Neural progenitor cell (in vitro differentiated cells): ENCODE measurements at regions not wholly inside any gene's neighbourhood (a gene's known extent, or its start where the extent isn't known, plus 50 kb on each side); places are given as distances from the start of the nearest gene placed in this dataset.

Source experiments
- DNase-seq: peaks from one replicate; pipeline ENCODE4 v3.0.0-alpha.2; 2016; ENCODE audit warnings: low spot score
- H2AFZ ChIP-seq: fragments of 200-600 bp; sonication (generic); replicated peaks from 2 replicates; pipeline ENCODE4 v1.6.1; 2016; ENCODE audit warnings: antibody characterized with exemption
- H3F3A ChIP-seq: fragments of 200-600 bp; sonication (generic); 2 replicates; pipeline ENCODE4 v1.6.1; 2016; ENCODE audit warnings: antibody characterized with exemption, low read depth
- H3K27ac ChIP-seq: fragments of 200-600 bp; sonication (generic); 2 replicates; pipeline ENCODE4 v1.5.1; 2016; ENCODE audit warnings: mild to moderate bottlenecking
- H3K27me3 ChIP-seq: fragments of 200-600 bp; sonication (generic); 2 replicates; pipeline ENCODE4 v1.6.1; 2016; ENCODE audit warnings: mild to moderate bottlenecking, moderate library complexity
- H3K36me3 ChIP-seq: fragments of 200-600 bp; sonication (generic); 2 replicates; pipeline ENCODE4 v1.5.1; 2016
- H3K4me1 ChIP-seq: fragments of 200-600 bp; sonication (generic); 2 replicates; pipeline ENCODE4 v1.6.1; 2016; ENCODE audit warnings: mixed run types
- H3K4me2 ChIP-seq: fragments of 200-600 bp; sonication (generic); 2 replicates; pipeline ENCODE4 v1.6.1; 2016
- H3K4me3 ChIP-seq: fragments of 200-600 bp; sonication (generic); 2 replicates; pipeline ENCODE4 v1.5.1; 2016
- H3K79me2 ChIP-seq: fragments of 200-600 bp; sonication (generic); 2 replicates; pipeline ENCODE4 v1.6.1; 2016; ENCODE audit warnings: low read depth
- H3K9ac ChIP-seq: fragments of 200-600 bp; sonication (generic); 2 replicates; pipeline ENCODE4 v1.6.1; 2016
- H3K9me3 ChIP-seq: fragments of 200-600 bp; sonication (generic); 2 replicates; pipeline ENCODE4 v1.5.1; 2016; ENCODE audit warnings: low read depth
- H4K20me1 ChIP-seq: fragments of 200-600 bp; sonication (generic); 2 replicates; pipeline ENCODE4 v1.6.1; 2016; ENCODE audit warnings: low read depth
- H3K27ac Mint-ChIP-seq: 3 replicates; pipeline ENCODE4 v1.8.0; 2021; ENCODE audit warnings: mixed read lengths
- H3K27me3 Mint-ChIP-seq: 2 replicates; pipeline ENCODE4 v1.8.0; 2022; ENCODE audit warnings: low read depth, mild to moderate bottlenecking, inconsistent platforms, moderate library complexity, mixed read lengths; ENCODE audit not compliant: insufficient read depth
- H3K36me3 Mint-ChIP-seq: 3 replicates; pipeline ENCODE4 v1.8.0; 2021; ENCODE audit warnings: mixed read lengths
- H3K4me1 Mint-ChIP-seq: 3 replicates; pipeline ENCODE4 v1.8.0; 2021; ENCODE audit warnings: mixed read lengths
- H3K4me3 Mint-ChIP-seq: 3 replicates; pipeline ENCODE4 v1.8.0; 2021; ENCODE audit warnings: mild to moderate bottlenecking, moderate library complexity, mixed read lengths
- H3K9me3 Mint-ChIP-seq: 3 replicates; pipeline ENCODE4 v1.8.0; 2020; ENCODE audit warnings: mixed read lengths
- EZH2 ChIP-seq: fragments of 200-600 bp; sonication (generic); IDR thresholded peaks from 2 replicates; pipeline ENCODE4 v1.6.1; 2017; ENCODE audit warnings: antibody characterized with exemption, mild to moderate bottlenecking, moderate library complexity
- EZH2phosphoT487 ChIP-seq: fragments of 200-600 bp; sonication (generic); IDR thresholded peaks from 2 replicates; pipeline ENCODE4 v1.6.1; 2017; ENCODE audit warnings: antibody characterized with exemption
- TF ChIP-seq, protein P1 (sequence below): fragments of 200-600 bp; sonication (generic); IDR thresholded peaks from 2 replicates; pipeline ENCODE4 v1.5.1; 2017; ENCODE audit warnings: antibody characterized with exemption, mild to moderate bottlenecking

DNA sequence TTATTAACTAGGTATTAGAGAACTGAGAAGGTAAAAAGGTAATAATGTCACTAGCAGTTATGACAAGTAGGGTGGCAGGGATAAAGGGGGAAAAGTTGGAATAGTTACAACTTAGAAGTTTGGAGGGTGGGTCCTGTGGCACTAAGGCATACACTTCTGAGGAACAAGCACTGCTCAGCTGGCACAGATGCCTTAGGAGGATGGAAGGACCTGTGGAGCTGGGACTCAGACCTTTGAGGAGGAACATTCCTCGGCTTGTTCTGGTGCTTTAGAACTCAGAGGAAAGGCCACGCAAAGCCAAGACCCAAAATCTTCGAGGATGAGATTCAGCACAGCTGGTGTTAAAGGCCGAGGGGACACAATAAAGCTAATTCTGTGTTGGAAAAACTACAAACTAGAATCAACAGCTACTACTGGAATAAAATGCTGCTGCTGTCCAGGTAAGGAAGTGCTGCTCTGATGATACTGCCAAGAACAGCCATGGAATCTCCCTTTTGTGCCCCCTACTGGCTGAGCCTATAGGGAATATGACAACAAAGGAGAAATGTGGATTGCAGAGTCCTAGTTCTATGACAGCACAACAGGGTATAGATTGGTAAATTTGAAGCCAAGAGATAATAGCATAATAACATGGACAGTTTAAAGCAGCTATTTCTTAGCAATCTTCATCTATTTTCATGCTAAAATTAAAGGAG is 126.7 kb downstream of the SLC25A46 start:
- Mint-ChIP-seq H3K27ac (no peak overlapping the region), H3K9me3 (no peaks in the 10 kb centered on the region), H3K4me1 (no peaks in the 10 kb centered on the region), H3K27me3 (no peaks in the 10 kb centered on the region), H3K36me3 (no peaks in the 10 kb centered on the region), H3K4me3 (no peak overlapping the region)
- TF ChIP-seq, protein P1, sequence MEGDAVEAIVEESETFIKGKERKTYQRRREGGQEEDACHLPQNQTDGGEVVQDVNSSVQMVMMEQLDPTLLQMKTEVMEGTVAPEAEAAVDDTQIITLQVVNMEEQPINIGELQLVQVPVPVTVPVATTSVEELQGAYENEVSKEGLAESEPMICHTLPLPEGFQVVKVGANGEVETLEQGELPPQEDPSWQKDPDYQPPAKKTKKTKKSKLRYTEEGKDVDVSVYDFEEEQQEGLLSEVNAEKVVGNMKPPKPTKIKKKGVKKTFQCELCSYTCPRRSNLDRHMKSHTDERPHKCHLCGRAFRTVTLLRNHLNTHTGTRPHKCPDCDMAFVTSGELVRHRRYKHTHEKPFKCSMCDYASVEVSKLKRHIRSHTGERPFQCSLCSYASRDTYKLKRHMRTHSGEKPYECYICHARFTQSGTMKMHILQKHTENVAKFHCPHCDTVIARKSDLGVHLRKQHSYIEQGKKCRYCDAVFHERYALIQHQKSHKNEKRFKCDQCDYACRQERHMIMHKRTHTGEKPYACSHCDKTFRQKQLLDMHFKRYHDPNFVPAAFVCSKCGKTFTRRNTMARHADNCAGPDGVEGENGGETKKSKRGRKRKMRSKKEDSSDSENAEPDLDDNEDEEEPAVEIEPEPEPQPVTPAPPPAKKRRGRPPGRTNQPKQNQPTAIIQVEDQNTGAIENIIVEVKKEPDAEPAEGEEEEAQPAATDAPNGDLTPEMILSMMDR, result peak; percentile 78
- TF ChIP-seq EZH2phosphoT487, result no peak
- no peak for TF ChIP-seq EZH2
- H3K9me3 ChIP-seq, result no peaks in the 10 kb centered on the region
- no peak overlapping the region for H3K4me3 ChIP-seq
- H3K9ac ChIP-seq, result no peak overlapping the region
- H3K4me1 ChIP-seq, result no peaks in the 10 kb centered on the region
- H3K79me2 ChIP-seq, result no peaks in the 10 kb centered on the region
- DNase-seq, result peak; percentile 72
- H4K20me1 ChIP-seq, result no peaks in the 10 kb centered on the region
- no peak overlapping the region for H3K4me2 ChIP-seq
- peak overlapping the region; percentile 54 for H2AFZ ChIP-seq
- H3K27me3 ChIP-seq, result no peaks in the 10 kb centered on the region
- H3K36me3 ChIP-seq, result no peaks in the 10 kb centered on the region
- H3F3A ChIP-seq, result no peaks in the 10 kb centered on the region
- no peak overlapping the region for H3K27ac ChIP-seq

DNA sequence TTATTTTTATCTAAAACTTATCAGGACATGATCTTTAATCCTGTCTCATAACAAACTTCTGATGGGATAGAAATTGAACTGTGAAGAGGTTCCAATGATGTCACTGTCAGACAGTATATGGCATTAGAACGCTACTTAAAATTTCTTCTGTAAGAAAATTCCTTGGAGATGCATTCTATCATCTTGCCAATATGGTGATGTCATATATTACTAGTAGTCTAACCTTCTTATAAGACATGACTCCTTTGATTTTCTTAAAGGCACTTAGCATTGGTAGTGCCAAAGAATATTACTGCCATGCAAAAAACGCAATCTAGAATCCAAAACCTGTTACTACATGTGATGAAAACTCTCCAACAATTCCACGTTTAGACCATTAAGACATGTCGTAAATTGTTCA is 131.1 kb downstream of the SLC25A46 start:
- H3K27ac ChIP-seq, result no peak overlapping the region
- H3K36me3 ChIP-seq, result no peaks in the 10 kb centered on the region
- no peaks in the 10 kb centered on the region for H3F3A ChIP-seq
- H3K4me1 ChIP-seq, result no peaks in the 10 kb centered on the region
- peaks cover 2% of the 10 kb centered on the region for H3K27me3 Mint-ChIP-seq
- no peaks in the 10 kb centered on the region for H3K9me3 ChIP-seq
- TF ChIP-seq EZH2 (no peak), EZH2phosphoT487 (no peak)
- TF ChIP-seq, protein P1, result no peak
- no peak overlapping the region for H3K4me3 ChIP-seq
- H2AFZ ChIP-seq, result no peak overlapping the region
- H3K9me3 Mint-ChIP-seq, result no peaks in the 10 kb centered on the region
- H3K4me2 ChIP-seq, result no peak overlapping the region
- H4K20me1 ChIP-seq, result no peaks in the 10 kb centered on the region
- no peaks in the 10 kb centered on the region for H3K27me3 ChIP-seq
- no peak for DNase-seq
- H3K4me3 Mint-ChIP-seq, result no peak overlapping the region
- no peak overlapping the region for H3K27ac Mint-ChIP-seq
- no peaks in the 10 kb centered on the region for H3K79me2 ChIP-seq
- H3K9ac ChIP-seq, result no peak overlapping the region
- H3K4me1 Mint-ChIP-seq, result no peaks in the 10 kb centered on the region
- no peaks in the 10 kb centered on the region for H3K36me3 Mint-ChIP-seq

DNA sequence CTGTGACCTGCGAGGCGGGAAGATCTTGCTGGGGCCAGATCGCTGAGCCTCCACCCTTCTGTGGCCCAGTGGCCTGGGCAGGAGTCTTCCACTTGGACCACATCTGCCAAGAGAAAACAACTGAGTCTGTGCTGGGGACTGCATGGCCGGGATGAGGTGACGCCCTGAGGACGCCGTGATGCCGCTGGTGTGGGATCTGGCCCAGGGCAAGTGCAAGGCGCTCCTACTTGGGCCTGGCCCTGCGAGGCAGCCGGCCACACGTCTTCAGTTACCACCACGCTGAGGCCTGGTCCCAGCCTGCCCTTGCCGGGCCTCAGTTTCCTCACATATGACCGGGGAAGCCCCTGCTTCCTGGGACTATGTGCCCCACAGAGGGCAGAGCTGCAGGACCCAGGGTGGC is 133.4 kb downstream of the SLC25A46 start:
- Histone ChIP-seq H2AFZ (no peak overlapping the region), H3K27ac (no peak overlapping the region), H3K36me3 (no peaks in the 10 kb centered on the region), H3K4me3 (no peak overlapping the region), H3K9me3 (no peaks in the 10 kb centered on the region), H4K20me1 (no peaks in the 10 kb centered on the region), H3F3A (no peaks in the 10 kb centered on the region), H3K9ac (no peak overlapping the region), H3K27me3 (no peaks in the 10 kb centered on the region), H3K4me1 (no peaks in the 10 kb centered on the region), H3K4me2 (no peak overlapping the region), H3K79me2 (no peaks in the 10 kb centered on the region)
- no peak overlapping the region for H3K27ac Mint-ChIP-seq
- DNase-seq, result no peak
- TF ChIP-seq EZH2 (no peak), EZH2phosphoT487 (no peak)
- TF ChIP-seq, protein P1, result no peak
- H3K36me3 Mint-ChIP-seq, result no peaks in the 10 kb centered on the region
- no peak overlapping the region for H3K4me3 Mint-ChIP-seq
- H3K4me1 Mint-ChIP-seq, result no peaks in the 10 kb centered on the region
- H3K9me3 Mint-ChIP-seq, result no peaks in the 10 kb centered on the region
- H3K27me3 Mint-ChIP-seq, result peaks cover 2% of the 10 kb centered on the region
